Globus pallidus (tissue), 1 donor: ENCODE measurements at regions not wholly inside any gene's neighbourhood (a gene's known extent, or its start where the extent isn't known, plus 50 kb on each side); places are given as distances from the start of the nearest gene placed in this dataset.
"Not testable (repeated sequence)": the region's sequence is repeated elsewhere in the genome, so short reads cannot be mapped to it uniquely, and the experiment has no call there.

ENCODE experiments used
- DNase-seq: peaks from one replicate; pipeline ENCODE4 v3.0.0-alpha.2; 2015; ENCODE audit warnings: low spot score

DNA sequence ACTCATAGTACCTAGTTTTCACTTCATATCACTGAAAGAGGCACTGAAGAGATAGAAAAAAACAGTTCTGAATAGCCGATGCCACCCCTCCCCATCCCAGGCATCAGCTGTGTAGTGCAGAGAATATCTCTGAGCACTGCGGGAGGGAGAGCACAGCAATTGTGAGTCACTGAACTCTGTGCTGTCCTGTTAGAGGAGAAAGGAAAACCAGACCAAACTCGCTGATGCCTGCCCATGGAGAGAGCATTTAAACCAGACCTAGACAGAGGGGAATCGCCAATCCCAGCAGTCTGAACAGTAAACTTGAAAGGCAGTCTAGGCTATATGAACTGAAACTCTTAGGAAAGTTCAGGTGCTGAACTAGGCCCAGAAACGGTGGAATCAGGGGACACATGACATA is 120.1 kb upstream of the SLC30A5 start:
- DNase-seq, result no peak

DNA sequence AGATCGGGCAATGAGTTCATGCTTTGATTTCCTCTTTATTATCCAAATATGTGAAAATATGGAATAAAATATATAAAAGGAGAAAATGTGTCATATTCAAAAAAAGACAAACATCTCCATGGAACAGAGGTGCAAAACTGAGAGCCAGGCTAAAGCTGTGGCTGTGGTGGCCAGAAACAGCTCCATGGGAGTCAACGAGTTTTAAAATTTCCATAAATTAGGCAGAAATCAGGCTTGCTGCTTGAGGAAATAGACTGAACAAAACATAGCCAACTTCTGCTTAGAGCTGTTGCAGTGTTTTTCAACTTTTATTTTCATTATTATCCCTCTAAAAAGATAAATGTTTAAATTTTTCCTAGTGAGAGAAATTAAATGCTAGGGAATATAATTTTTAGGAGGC is 110.8 kb upstream of the SLC30A5 start:
- no peak for DNase-seq

GRCh38 chr5:68983959-68984358 is 109.9 kb upstream of the SLC30A5 start:
- DNase-seq, result no peak

- no peak for DNase-seq
These were observed 102.3 kb upstream of the SLC30A5 start for GRCh38 chr5:68991279-68992084.

GRCh38 chr5:68994645-68995044 is 99.2 kb upstream of the SLC30A5 start:
- DNase-seq, result no peak

DNA sequence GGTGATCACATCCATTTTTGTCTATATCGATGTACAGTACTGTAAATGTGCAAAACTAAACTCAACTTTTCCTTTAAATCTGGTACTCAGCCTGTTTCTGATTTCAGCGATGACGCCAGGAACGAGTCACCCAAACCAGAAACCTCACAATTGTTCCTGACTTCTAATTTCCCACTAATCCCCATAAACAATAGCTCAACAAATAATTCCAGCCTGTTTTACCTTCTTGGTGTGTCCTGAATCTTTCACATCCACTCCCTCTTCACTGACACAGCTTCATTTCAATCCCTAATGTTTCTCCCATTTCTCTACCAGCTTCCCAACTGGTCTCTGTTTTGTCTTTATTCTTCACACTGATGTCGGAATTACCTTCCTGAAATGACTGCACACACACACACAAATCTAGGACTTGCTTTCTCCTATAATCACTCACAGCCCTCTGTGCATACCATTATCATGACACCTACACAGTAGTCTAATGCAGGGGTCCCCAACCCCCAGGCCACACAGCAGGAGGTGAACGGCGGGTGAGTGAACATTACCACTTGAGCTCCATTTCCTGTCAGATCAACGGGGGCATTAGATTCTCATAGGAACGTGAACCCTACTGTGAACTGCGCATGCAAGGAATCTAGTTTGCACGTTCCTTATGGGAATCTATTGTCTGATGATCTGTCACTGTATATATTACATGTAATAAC is 97.8 kb upstream of the SLC30A5 start:
- no peak for DNase-seq

- no peak for DNase-seq
These were observed 94.6 kb upstream of the SLC30A5 start for GRCh38 chr5:68999181-68999580.

- no peak for DNase-seq
These were observed 93.4 kb upstream of the SLC30A5 start for GRCh38 chr5:69000216-69000919.

DNA sequence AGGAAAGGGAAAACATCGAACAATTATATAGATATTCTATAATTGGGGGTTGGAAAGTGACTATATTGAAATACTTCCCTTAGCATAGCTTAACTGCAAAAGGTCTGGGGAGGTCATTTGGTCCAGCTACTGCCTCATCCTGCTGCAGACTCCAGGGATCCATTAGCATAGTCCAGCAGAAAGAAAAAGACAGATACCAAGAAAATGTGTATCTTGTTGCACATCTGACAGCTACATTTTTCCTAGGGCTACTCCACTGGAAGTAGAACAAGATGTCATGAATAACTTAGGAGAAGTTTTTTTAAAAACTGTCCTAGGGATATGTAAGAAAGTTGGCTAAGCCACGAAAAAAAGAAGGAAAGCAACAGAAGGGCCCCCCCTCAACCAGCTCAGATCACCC is 92.9 kb upstream of the SLC30A5 start:
- no peak for DNase-seq

DNA sequence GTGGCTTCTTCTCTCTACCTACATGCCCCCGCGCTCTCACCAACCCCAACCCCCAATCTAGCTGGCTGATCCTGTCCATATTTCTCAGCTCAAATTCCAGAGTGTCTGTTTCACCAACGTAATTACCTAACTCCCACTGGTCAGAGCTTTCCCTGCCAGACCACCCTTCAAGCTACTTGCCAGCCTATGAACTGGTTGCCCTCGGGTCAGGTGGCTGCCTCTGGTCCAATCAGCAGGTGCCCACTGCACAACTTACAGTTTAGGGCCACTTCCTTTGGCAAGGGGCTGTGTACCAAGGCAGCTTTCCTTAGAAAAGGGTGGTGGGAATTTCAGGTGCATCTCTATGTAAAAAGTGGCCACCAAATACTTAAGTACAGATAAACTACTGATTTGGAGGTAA is 92.2 kb upstream of the SLC30A5 start:
- no peak for DNase-seq

GRCh38 chr5:69004127-69004526 is 89.7 kb upstream of the SLC30A5 start:
- no peak for DNase-seq

- no peak for DNase-seq
These were observed 89.1 kb upstream of the SLC30A5 start for GRCh38 chr5:69004676-69005075.

DNA sequence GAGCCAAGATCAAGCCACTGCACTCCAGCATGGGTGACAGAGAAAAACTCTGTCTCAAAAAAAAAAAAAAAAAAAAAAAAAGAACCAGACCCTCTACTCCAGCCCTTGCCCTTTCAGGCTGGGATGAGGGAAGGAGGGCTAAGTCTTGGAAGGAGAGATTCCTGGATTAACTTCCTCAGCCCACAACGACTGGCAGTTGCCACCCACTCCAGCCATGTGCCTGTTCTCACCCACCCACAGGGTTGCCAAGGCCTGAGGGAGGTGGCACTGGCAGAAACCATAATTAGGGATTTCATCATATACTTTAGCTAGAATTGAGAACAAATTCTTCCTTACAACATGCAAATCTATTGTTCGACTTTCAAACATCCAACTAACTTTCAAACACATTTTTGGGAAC is 87.8 kb upstream of the SLC30A5 start:
- DNase-seq, result no peak

DNA sequence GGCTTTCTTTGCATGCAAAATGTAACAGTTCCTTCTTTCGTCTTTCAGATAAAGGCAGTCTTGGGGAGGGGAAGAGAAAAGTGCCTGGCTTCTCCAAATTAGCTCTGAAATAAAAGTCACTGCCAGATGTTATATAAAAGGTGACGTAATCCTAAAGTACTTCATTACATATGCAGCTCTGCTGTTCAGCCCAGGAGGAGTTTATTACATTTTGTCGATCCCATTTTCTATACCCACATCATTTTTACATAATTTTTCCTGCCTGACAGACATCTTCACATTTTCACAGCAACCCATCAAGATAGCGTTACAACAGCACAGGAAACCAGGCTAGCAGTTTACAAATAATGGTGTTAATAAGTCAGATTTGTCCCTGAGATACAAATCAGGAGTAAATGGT is 86.7 kb upstream of the SLC30A5 start:
- DNase-seq, result no peak

- DNase-seq, result peak; percentile 41
These were observed 86.0 kb upstream of the SLC30A5 start for GRCh38 chr5:69007726-69008368.

- DNase-seq, result no peak
These were observed 83.3 kb upstream of the SLC30A5 start for GRCh38 chr5:69010476-69010875.

DNA sequence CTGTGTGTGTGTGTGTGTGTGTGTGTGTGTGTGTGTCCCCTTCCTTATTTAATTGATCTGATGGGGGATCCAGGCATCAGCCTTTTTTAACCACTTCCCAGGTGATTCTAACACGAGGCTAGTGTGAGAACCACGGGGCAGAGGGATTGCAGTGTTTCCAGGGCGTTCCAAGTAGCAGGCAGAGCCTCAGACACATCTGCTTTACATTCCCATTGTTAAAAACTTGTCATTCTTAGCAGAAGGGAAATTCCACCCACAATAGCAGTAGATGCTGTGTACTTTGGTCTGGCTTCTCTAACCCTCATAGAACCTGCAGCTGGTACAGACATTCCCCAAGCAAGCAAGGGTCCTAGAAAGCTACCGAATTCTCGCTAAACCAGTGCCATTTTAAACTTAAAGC is 81.9 kb upstream of the SLC30A5 start:
- no peak for DNase-seq

GRCh38 chr5:69013481-69013880 is 80.3 kb upstream of the SLC30A5 start:
- DNase-seq, result no peak

DNA sequence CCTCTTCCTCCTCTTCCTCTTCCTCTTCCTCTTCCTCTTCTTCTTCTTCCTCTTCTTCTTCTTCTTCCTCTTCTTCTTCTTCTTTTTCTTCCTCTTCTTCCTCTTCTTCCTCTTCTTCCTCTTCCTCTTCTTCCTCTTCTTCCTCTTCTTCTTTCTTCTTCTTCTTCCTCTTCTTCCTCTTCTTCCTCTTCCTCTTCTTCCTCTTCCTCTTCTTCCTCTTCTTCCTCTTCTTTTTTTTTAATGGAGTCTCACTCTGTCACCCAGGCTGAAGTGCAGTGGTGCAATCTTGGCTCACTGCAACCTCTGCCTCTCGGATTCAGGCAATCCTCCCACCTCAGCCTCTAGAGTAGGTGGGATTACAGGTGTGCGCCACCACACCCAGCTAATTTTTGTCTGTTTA is 79.8 kb upstream of the SLC30A5 start:
- DNase-seq, result not testable (repeated sequence)

GRCh38 chr5:69019668-69020375 is 74.0 kb upstream of the SLC30A5 start:
- DNase-seq, result no peak

- peak; percentile 62 for DNase-seq
These were observed 69.6 kb upstream of the SLC30A5 start for GRCh38 chr5:69024241-69024651.

DNA sequence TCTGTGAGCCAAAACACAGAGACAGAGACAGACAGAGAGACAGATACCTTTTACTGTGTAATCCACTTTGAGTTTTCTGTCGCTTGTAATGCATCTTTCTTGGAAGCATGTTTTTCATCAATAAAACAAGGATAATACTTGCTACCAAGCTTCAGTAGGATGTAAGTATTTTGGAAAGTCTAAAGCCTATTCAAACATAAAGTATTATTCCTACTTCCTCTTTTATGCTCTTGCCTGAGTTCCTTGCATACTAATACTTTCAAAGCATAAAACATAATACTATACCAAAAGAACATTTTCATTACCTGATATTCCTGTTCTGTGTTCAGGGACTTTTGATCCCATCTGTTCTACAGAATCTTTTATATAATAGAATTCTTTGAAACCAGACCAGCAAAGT is 64.5 kb upstream of the SLC30A5 start:
- no peak for DNase-seq
